ENCODE measurements at regions not wholly inside any gene's neighbourhood (a gene's known extent, or its start where the extent isn't known, plus 50 kb on each side); places are given as distances from the start of the nearest gene placed in this dataset.

DNA sequence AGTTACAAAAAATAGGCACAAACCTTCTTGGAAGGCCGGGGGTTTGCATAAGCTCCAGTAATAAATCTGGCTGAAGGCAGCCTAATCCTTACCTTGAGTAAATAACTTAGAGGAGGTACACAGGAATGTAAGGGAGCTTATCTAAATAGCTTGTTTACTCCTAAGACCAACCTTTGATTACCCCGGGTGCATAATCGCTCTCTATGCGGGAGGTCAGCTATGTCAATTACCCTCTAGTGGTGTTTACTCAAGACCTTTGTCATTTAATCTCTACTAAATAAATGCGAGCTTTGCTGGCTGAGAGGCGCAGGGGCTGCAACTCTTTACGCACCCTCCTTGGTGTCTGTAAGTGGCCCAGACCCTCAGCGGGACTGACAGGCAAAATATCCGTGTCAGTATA, 50.2 kb upstream of the MAP9 start:
- Histone ChIP-seq H3K9me3 (peaks cover 0 to 4% of the 10 kb centered on the region in 2 donors), H3K4me1 (no peaks in the 10 kb centered on the region), H3K27ac (no peak overlapping the region), H3K4me3 (no peak overlapping the region), H3K36me3 (no peaks in the 10 kb centered on the region), H3K27me3 (no peaks in the 10 kb centered on the region)
- TF ChIP-seq, protein P1, sequence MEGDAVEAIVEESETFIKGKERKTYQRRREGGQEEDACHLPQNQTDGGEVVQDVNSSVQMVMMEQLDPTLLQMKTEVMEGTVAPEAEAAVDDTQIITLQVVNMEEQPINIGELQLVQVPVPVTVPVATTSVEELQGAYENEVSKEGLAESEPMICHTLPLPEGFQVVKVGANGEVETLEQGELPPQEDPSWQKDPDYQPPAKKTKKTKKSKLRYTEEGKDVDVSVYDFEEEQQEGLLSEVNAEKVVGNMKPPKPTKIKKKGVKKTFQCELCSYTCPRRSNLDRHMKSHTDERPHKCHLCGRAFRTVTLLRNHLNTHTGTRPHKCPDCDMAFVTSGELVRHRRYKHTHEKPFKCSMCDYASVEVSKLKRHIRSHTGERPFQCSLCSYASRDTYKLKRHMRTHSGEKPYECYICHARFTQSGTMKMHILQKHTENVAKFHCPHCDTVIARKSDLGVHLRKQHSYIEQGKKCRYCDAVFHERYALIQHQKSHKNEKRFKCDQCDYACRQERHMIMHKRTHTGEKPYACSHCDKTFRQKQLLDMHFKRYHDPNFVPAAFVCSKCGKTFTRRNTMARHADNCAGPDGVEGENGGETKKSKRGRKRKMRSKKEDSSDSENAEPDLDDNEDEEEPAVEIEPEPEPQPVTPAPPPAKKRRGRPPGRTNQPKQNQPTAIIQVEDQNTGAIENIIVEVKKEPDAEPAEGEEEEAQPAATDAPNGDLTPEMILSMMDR (IDR thresholded peaks at IDR 0.05) = no peak
- DNase-seq (ENCODE audit: low spot score) = no peak
